ENCODE measurements at regions not wholly inside any gene's neighbourhood (a gene's known extent, or its start where the extent isn't known, plus 50 kb on each side); places are given as distances from the start of the nearest gene placed in this dataset.

DNA sequence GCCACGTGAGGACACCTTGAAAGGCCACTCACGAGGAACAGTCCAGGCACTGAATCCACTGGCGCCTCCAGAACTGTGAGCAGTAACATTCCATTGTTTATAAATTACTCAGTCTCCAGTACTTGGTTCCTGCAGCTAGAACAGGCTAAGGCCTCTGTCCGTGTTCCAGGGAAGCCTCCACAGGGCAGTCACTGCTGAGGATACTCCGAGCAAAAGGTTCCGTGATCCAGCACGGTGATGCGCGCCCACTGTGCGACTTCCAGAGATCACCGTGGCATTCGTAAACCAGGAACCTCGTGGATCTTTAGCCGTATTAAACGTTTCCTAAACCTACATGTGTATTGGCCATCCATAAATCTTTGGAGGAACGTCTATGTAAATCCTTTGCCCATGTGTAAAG, 51.5 kb upstream of the SALL3 start:
- TF ChIP-seq, protein P1, sequence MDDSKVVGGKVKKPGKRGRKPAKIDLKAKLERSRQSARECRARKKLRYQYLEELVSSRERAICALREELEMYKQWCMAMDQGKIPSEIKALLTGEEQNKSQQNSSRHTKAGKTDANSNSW (CRISPR knock-in tag; IDR thresholded peaks at IDR 0.05; ENCODE audit: borderline replicate concordance), result no peak
- no peak for TF ChIP-seq SIN3A (IDR thresholded peaks at IDR 0.05; ENCODE audit: borderline replicate concordance, low read depth, low read length)
- TF ChIP-seq, protein P2, sequence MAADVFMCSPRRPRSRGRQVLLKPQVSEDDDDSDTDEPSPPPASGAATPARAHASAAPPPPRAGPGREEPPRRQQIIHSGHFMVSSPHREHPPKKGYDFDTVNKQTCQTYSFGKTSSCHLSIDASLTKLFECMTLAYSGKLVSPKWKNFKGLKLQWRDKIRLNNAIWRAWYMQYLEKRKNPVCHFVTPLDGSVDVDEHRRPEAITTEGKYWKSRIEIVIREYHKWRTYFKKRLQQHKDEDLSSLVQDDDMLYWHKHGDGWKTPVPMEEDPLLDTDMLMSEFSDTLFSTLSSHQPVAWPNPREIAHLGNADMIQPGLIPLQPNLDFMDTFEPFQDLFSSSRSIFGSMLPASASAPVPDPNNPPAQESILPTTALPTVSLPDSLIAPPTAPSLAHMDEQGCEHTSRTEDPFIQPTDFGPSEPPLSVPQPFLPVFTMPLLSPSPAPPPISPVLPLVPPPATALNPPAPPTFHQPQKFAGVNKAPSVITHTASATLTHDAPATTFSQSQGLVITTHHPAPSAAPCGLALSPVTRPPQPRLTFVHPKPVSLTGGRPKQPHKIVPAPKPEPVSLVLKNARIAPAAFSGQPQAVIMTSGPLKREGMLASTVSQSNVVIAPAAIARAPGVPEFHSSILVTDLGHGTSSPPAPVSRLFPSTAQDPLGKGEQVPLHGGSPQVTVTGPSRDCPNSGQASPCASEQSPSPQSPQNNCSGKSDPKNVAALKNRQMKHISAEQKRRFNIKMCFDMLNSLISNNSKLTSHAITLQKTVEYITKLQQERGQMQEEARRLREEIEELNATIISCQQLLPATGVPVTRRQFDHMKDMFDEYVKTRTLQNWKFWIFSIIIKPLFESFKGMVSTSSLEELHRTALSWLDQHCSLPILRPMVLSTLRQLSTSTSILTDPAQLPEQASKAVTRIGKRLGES (CRISPR knock-in tag; IDR thresholded peaks at IDR 0.05; ENCODE audit: borderline replicate concordance), result no peak
- no peak for TF ChIP-seq JUND (CRISPR knock-in tag; IDR thresholded peaks at IDR 0.05)
- TF ChIP-seq NFKB2 (CRISPR knock-in tag; IDR thresholded peaks at IDR 0.05; ENCODE audit: borderline replicate concordance), result no peak
- no peak for TF ChIP-seq CBFB (CRISPR knock-in tag; IDR thresholded peaks at IDR 0.05)
- no peak for TF ChIP-seq ZNF782 (CRISPR knock-in tag; IDR thresholded peaks at IDR 0.05; ENCODE audit: borderline replicate concordance)
- TF ChIP-seq SOX6 (IDR thresholded peaks at IDR 0.05), result no peak
- no peak for TF ChIP-seq SOX6 (CRISPR knock-in tag; IDR thresholded peaks at IDR 0.05)
- TF ChIP-seq ZNF367 (CRISPR knock-in tag; IDR thresholded peaks at IDR 0.05; ENCODE audit: borderline replicate concordance), result no peak
- TF ChIP-seq ZNF543 (CRISPR knock-in tag; IDR thresholded peaks at IDR 0.05), result no peak
- no peak for TF ChIP-seq POLR2A (IDR thresholded peaks at IDR 0.05; ENCODE audit: insufficient read depth in 1 of 2, low read depth in 2 of 2, low read length in 2 of 2)
- TF ChIP-seq SRF (IDR thresholded peaks at IDR 0.05; ENCODE audit: low read depth, low read length), result no peak

Data from HepG2 (cell line).